ENCODE measurements at regions not wholly inside any gene's neighbourhood (a gene's known extent, or its start where the extent isn't known, plus 50 kb on each side); places are given as distances from the start of the nearest gene placed in this dataset.
"Not testable (repeated sequence)": the region's sequence is repeated elsewhere in the genome, so short reads cannot be mapped to it uniquely, and the experiment has no call there.

GRCh38 chr6:81262656-81263055 is 489.8 kb downstream of the TENT5A start:
- no peaks in the 10 kb centered on the region for H4K20me1 ChIP-seq (ENCODE audit: insufficient read depth, poor library complexity, severe bottlenecking)

DNA sequence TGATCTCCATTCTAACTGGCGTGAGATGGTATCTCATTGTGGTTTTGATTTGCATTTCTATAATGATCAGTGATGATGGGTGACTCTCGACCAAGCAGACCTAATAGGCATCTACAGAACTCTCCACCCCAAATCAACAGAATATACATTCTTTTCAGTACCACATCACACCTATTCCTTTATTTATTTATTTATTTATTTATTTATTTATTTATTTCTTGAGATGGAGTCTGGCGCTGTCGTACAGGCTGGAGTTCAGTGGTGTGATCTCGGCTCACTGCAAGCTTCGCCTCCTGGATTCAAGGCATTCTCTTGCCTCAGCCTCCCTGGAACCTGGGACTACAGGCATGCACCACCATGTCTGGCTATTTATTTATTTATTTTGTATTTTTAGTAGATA is 496.3 kb downstream of the TENT5A start:
- H3K9me3 ChIP-seq (ENCODE audit: low read depth); H3K4me2 ChIP-seq; H3K4me1 ChIP-seq (ENCODE audit: insufficient read depth); H3K4me3 ChIP-seq; H3K9me2 ChIP-seq (replicated peaks; ENCODE audit: insufficient read depth); DNase-seq (ENCODE audit: low spot score); H3K79me2 ChIP-seq; H3K27ac ChIP-seq; H3K27me3 ChIP-seq; H2AFZ ChIP-seq; H4K20me1 ChIP-seq (ENCODE audit: insufficient read depth, poor library complexity, severe bottlenecking); H3K36me3 ChIP-seq (replicated peaks; ENCODE audit: insufficient read depth, low read depth): not testable (repeated sequence)
- 94% methylated on average over 6 of the region's 6 CpGs for WGBS (ENCODE audit: low lambda C conversion rate, missing lambda C conversion rate)

More at GRCh38 chr6:81262656-81263055, 489.8 kb downstream of the TENT5A start:
- no peaks in the 10 kb centered on the region for H3K4me1 ChIP-seq (ENCODE audit: insufficient read depth)
- H3K9me3 ChIP-seq (ENCODE audit: low read depth), result no peaks in the 10 kb centered on the region
- H3K4me3 ChIP-seq, result no peak overlapping the region
- no peaks in the 10 kb centered on the region for H3K79me2 ChIP-seq
- H3K36me3 ChIP-seq (replicated peaks; ENCODE audit: insufficient read depth, low read depth), result no peaks in the 10 kb centered on the region
- H3K27ac ChIP-seq, result no peak overlapping the region
- 97% methylated on average over 8 of the region's 8 CpGs for WGBS (ENCODE audit: low lambda C conversion rate, missing lambda C conversion rate)
- peaks cover 3% of the 10 kb centered on the region for H3K9me2 ChIP-seq (replicated peaks; ENCODE audit: insufficient read depth)
- H3K27me3 ChIP-seq, result no peaks in the 10 kb centered on the region
- H2AFZ ChIP-seq, result no peak overlapping the region
- DNase-seq (ENCODE audit: low spot score), result no peak
- TF ChIP-seq EZH2 (IDR thresholded peaks at IDR 0.05; ENCODE audit: borderline replicate concordance), result no peak
- TF ChIP-seq, protein P1, sequence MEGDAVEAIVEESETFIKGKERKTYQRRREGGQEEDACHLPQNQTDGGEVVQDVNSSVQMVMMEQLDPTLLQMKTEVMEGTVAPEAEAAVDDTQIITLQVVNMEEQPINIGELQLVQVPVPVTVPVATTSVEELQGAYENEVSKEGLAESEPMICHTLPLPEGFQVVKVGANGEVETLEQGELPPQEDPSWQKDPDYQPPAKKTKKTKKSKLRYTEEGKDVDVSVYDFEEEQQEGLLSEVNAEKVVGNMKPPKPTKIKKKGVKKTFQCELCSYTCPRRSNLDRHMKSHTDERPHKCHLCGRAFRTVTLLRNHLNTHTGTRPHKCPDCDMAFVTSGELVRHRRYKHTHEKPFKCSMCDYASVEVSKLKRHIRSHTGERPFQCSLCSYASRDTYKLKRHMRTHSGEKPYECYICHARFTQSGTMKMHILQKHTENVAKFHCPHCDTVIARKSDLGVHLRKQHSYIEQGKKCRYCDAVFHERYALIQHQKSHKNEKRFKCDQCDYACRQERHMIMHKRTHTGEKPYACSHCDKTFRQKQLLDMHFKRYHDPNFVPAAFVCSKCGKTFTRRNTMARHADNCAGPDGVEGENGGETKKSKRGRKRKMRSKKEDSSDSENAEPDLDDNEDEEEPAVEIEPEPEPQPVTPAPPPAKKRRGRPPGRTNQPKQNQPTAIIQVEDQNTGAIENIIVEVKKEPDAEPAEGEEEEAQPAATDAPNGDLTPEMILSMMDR (IDR thresholded peaks at IDR 0.05; ENCODE audit: poor library complexity), result no peak
- no peak for TF ChIP-seq EZH2phosphoT487 (IDR thresholded peaks at IDR 0.05; ENCODE audit: low read depth, severe bottlenecking, unreplicated experiment)
- no peak overlapping the region for H3K4me2 ChIP-seq

- H4K20me1 ChIP-seq (ENCODE audit: insufficient read depth, poor library complexity, severe bottlenecking), result no peaks in the 10 kb centered on the region
- H3K4me1 ChIP-seq (ENCODE audit: insufficient read depth), result no peaks in the 10 kb centered on the region
- H3K27me3 ChIP-seq, result no peaks in the 10 kb centered on the region
- H2AFZ ChIP-seq, result no peak overlapping the region
- no peak for DNase-seq (ENCODE audit: low spot score)
- no peaks in the 10 kb centered on the region for H3K9me3 ChIP-seq (ENCODE audit: low read depth)
- H3K79me2 ChIP-seq, result no peaks in the 10 kb centered on the region
- H3K36me3 ChIP-seq (replicated peaks; ENCODE audit: insufficient read depth, low read depth), result no peaks in the 10 kb centered on the region
- H3K4me2 ChIP-seq, result no peak overlapping the region
- H3K4me3 ChIP-seq, result no peak overlapping the region
- TF ChIP-seq, protein P1 (IDR thresholded peaks at IDR 0.05; ENCODE audit: poor library complexity), result no peak
- TF ChIP-seq EZH2 (IDR thresholded peaks at IDR 0.05; ENCODE audit: borderline replicate concordance), result no peak
- TF ChIP-seq EZH2phosphoT487 (IDR thresholded peaks at IDR 0.05; ENCODE audit: low read depth, severe bottlenecking, unreplicated experiment), result no peak
- H3K27ac ChIP-seq, result no peak overlapping the region
- no peaks in the 10 kb centered on the region for H3K9me2 ChIP-seq (replicated peaks; ENCODE audit: insufficient read depth)
Measured at GRCh38 chr6:81253821-81254220, 498.7 kb downstream of the TENT5A start.

DNA sequence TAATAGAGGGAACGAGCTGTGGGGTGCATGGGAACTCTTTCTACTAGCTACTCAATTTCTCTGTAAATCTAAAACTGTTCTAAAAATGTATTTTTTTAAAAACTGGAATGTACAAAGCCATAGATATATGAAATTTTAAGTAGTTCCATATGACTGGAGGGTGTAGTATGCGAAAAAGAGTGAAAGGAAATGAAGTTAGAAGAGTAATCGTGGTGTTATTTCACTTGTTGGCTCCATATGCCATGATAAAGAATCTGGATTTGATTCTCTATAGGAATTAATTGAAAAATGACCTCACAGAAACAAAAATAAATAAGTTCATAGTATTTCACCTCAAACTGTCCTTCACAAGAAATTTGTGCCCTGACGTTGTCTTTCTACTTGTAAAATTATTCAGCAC is 500.2 kb downstream of the TENT5A start:
- no peaks in the 10 kb centered on the region for H3K9me3 ChIP-seq (ENCODE audit: low read depth)
- no peaks in the 10 kb centered on the region for H3K36me3 ChIP-seq (replicated peaks; ENCODE audit: insufficient read depth, low read depth)
- no peak overlapping the region for H3K4me2 ChIP-seq
- no peak for DNase-seq (ENCODE audit: low spot score)
- no peaks in the 10 kb centered on the region for H3K27me3 ChIP-seq
- TF ChIP-seq EZH2 (IDR thresholded peaks at IDR 0.05; ENCODE audit: borderline replicate concordance), result no peak
- TF ChIP-seq, protein P1 (IDR thresholded peaks at IDR 0.05; ENCODE audit: poor library complexity), result no peak
- TF ChIP-seq EZH2phosphoT487 (IDR thresholded peaks at IDR 0.05; ENCODE audit: low read depth, severe bottlenecking, unreplicated experiment), result no peak
- H4K20me1 ChIP-seq (ENCODE audit: insufficient read depth, poor library complexity, severe bottlenecking), result no peaks in the 10 kb centered on the region
- H3K9me2 ChIP-seq (replicated peaks; ENCODE audit: insufficient read depth), result no peaks in the 10 kb centered on the region
- no peak overlapping the region for H3K4me3 ChIP-seq
- H3K79me2 ChIP-seq, result no peaks in the 10 kb centered on the region
- no peaks in the 10 kb centered on the region for H3K4me1 ChIP-seq (ENCODE audit: insufficient read depth)
- no peak overlapping the region for H2AFZ ChIP-seq
- no peak overlapping the region for H3K27ac ChIP-seq
- WGBS (ENCODE audit: low lambda C conversion rate, missing lambda C conversion rate), result 89% methylated on average over 4 of the region's 4 CpGs

All from hepatocyte (in vitro differentiated cells).